Mesendoderm (in vitro differentiated cells): ENCODE measurements at regions not wholly inside any gene's neighbourhood (a gene's known extent, or its start where the extent isn't known, plus 50 kb on each side); places are given as distances from the start of the nearest gene placed in this dataset.
A peak's percentile ranks its signal among the peaks of the same experiment; 100 is the strongest.

Experiments used
- DNase-seq: peaks from one replicate; pipeline ENCODE4 v3.0.0; 2013
- H2AK5ac ChIP-seq: 2 replicates; pipeline ENCODE4 v1.6.1; 2013; ENCODE audit warnings: low read length, inconsistent platforms
- H2BK120ac ChIP-seq: 2 replicates; pipeline ENCODE4 v1.6.1; 2013; ENCODE audit warnings: low read depth, mild to moderate bottlenecking, low read length, moderate library complexity, mixed read lengths
- H2BK15ac ChIP-seq: replicated peaks from 2 replicates; pipeline ENCODE4 v1.6.1; 2013; ENCODE audit warnings: low read depth, mild to moderate bottlenecking, moderate library complexity
- H2BK5ac ChIP-seq: 2 replicates; pipeline ENCODE4 v1.6.1; 2013; ENCODE audit warnings: low read length, inconsistent platforms
- H3K18ac ChIP-seq: 2 replicates; pipeline ENCODE4 v1.6.1; 2013; ENCODE audit warnings: mild to moderate bottlenecking, low read length, mixed read lengths
- H3K23ac ChIP-seq: one replicate; pipeline ENCODE4 v1.6.1; 2013; ENCODE audit warnings: low read length
- H3K27ac ChIP-seq: 2 replicates; pipeline ENCODE4 v1.5.1; 2013; ENCODE audit warnings: low read depth, mild to moderate bottlenecking, inconsistent platforms, low read length, moderate library complexity
- H3K27me3 ChIP-seq: 2 replicates; pipeline ENCODE4 v1.6.1; 2013; ENCODE audit warnings: low read length, control low read depth, mild to moderate bottlenecking, inconsistent platforms; ENCODE audit not compliant: insufficient read depth, poor library complexity
- H3K36me3 ChIP-seq: 2 replicates; pipeline ENCODE4 v1.6.1; 2013; ENCODE audit warnings: low read length, inconsistent platforms; ENCODE audit not compliant: control insufficient read depth, insufficient read depth
- H3K4ac ChIP-seq: one replicate; pipeline ENCODE4 v1.6.1; 2013; ENCODE audit warnings: low read depth, mild to moderate bottlenecking, low read length, moderate library complexity
- H3K4me1 ChIP-seq: 2 replicates; pipeline ENCODE4 v1.6.1; 2013; ENCODE audit warnings: low read depth, low read length, inconsistent platforms; ENCODE audit not compliant: control insufficient read depth
- H3K4me2 ChIP-seq: 2 replicates; pipeline ENCODE4 v1.6.1; 2013; ENCODE audit warnings: low read length
- H3K4me3 ChIP-seq: 2 replicates; pipeline ENCODE4 v1.5.1; 2013; ENCODE audit warnings: mild to moderate bottlenecking, low read length
- H3K56ac ChIP-seq: one replicate; pipeline ENCODE4 v1.6.1; 2013; ENCODE audit warnings: low read length
- H3K79me1 ChIP-seq: 2 replicates; pipeline ENCODE4 v1.6.1; 2013; ENCODE audit warnings: low read length, inconsistent platforms
- H3K79me2 ChIP-seq: 2 replicates; pipeline ENCODE4 v1.6.1; 2013; ENCODE audit warnings: mild to moderate bottlenecking, low read length; ENCODE audit not compliant: control insufficient read depth, insufficient read depth
- H3K9ac ChIP-seq: 2 replicates; pipeline ENCODE4 v1.6.1; 2013; ENCODE audit warnings: low read length, inconsistent platforms
- H4K5ac ChIP-seq: one replicate; pipeline ENCODE4 v1.6.1; 2013; ENCODE audit warnings: low read length
- H4K8ac ChIP-seq: one replicate; pipeline ENCODE4 v1.6.1; 2013; ENCODE audit warnings: low read depth, mild to moderate bottlenecking, control low read depth, low read length, moderate library complexity
- WGBS: extraction: QIAGEN DNeasy Blood & Tissue Kit; methylation state at CpG from one replicate; pipeline ENCODE4 v1.1.7; 2013; ENCODE audit warnings: low lambda C conversion rate, missing lambda C conversion rate; ENCODE audit not compliant: insufficient coverage; ENCODE audit errors: extremely low coverage; 5-methylcytosine and 5-hydroxymethylcytosine counted together

DNA sequence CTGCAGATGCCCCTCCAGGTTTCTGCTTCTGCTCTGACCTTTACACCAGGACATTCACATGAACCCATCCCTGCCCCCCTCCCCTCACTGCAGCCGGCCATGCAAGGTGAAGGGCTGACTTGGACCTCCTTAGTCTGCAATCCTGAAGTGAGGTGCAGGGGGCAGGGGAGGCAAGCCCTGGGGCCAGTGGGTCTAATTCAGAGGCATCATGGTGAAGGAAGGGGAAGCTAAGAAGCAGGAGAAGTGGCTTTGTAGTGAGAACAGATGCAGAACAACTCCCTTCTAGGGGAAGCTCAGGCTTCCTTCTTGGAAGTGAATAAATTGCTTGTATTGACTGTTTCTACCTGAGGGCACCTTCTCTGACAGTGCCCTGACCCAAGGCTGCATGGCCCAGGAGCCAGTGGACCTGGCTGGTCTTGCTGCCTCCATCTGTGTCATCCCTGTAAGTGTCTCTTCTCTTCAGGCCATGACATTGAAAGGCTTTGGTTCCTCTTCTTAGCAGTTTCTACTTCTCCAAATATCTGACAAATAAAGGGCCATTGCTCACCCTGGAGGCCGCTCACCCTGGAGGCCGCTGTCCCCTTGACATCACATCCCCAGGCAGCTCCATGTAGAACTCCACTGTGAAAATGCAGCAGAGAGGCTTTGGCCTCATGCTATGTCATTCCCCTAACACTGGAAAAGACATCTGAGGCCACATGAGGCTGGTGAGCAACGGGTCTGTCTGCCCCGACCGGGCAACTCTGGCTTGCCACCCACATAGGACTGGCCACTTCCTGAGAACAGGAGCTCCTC, 55.3 kb downstream of the GADD45G start:
- H3K56ac ChIP-seq = no peak overlapping the region
- H3K79me1 ChIP-seq = no peaks in the 10 kb centered on the region
- H3K36me3 ChIP-seq = no peaks in the 10 kb centered on the region
- H3K18ac ChIP-seq = no peak overlapping the region
- H2AK5ac ChIP-seq = no peak overlapping the region
- H2BK15ac ChIP-seq = no peak overlapping the region
- H2BK5ac ChIP-seq = no peak overlapping the region
- DNase-seq = no peak
- H3K27me3 ChIP-seq = no peaks in the 10 kb centered on the region
- no peak overlapping the region for H3K4ac ChIP-seq
- no peak overlapping the region for H3K4me3 ChIP-seq
- no peak overlapping the region for H4K8ac ChIP-seq
- H3K23ac ChIP-seq = no peak overlapping the region
- no peak overlapping the region for H2BK120ac ChIP-seq
- no peak overlapping the region for H4K5ac ChIP-seq
- H3K79me2 ChIP-seq = no peaks in the 10 kb centered on the region
- peaks cover 3% of the 10 kb centered on the region for H3K4me1 ChIP-seq
- no CpG with 5 or more reads among the region's 6 CpGs for WGBS
- H3K4me2 ChIP-seq = no peak overlapping the region
- H3K27ac ChIP-seq = no peak overlapping the region
- no peak overlapping the region for H3K9ac ChIP-seq

GRCh38 chr9:89661391-89661949, 56.7 kb downstream of the GADD45G start:
- H3K9ac ChIP-seq = no peak overlapping the region
- H4K5ac ChIP-seq = no peak overlapping the region
- no peaks in the 10 kb centered on the region for H3K36me3 ChIP-seq
- no peaks in the 10 kb centered on the region for H3K79me2 ChIP-seq
- H3K4me1 ChIP-seq = peaks cover 3% of the 10 kb centered on the region
- H3K4ac ChIP-seq = no peak overlapping the region
- no CpG with 5 or more reads among the region's 13 CpGs for WGBS
- no peaks in the 10 kb centered on the region for H3K27me3 ChIP-seq
- H3K79me1 ChIP-seq = no peaks in the 10 kb centered on the region
- no peak overlapping the region for H3K4me2 ChIP-seq
- H2BK5ac ChIP-seq = no peak overlapping the region
- no peak overlapping the region for H2AK5ac ChIP-seq
- no peak overlapping the region for H3K23ac ChIP-seq
- no peak overlapping the region for H2BK120ac ChIP-seq
- no peak overlapping the region for H4K8ac ChIP-seq
- no peak overlapping the region for H3K56ac ChIP-seq
- H2BK15ac ChIP-seq = no peak overlapping the region
- H3K18ac ChIP-seq = no peak overlapping the region
- DNase-seq = no peak
- H3K27ac ChIP-seq = no peak overlapping the region
- H3K4me3 ChIP-seq = no peak overlapping the region

DNA sequence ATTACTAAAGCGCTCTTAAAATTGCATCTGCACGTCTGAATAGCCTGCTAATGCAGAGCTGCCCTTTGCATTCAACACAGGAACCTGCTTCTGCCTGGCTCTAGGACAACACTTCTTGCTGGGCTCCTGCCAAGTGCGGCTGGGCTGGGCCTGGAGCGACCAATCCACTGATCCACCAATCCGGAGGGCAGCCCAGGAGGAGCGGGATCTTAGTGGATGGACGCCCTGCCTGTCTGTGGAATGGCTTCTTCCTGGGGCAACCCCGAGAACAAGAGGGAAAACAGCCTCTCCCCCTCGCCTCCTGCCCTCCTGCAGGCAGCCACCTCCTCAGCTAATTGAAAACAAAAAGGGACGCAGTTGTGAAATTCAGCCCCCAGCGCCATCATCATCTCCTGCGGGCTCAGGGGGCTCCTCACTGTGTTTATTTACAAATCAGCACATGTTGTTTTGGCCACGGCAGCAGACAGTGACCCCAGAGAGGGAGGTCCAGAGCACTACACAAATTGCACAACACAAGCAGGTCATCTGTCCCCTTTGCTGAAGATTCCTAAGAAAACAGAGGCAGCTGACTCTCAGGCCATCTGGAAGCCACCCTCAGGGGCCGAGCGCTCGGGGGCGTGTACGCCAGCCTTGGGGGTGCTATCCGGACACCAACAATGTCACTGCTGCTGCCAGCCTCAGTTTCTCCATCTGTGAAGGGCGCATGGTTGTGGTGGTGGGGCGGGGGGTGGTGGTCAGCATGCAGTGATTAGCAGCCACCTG, 57.3 kb downstream of the GADD45G start:
- peaks cover 3% of the 10 kb centered on the region for H3K4me1 ChIP-seq

DNA sequence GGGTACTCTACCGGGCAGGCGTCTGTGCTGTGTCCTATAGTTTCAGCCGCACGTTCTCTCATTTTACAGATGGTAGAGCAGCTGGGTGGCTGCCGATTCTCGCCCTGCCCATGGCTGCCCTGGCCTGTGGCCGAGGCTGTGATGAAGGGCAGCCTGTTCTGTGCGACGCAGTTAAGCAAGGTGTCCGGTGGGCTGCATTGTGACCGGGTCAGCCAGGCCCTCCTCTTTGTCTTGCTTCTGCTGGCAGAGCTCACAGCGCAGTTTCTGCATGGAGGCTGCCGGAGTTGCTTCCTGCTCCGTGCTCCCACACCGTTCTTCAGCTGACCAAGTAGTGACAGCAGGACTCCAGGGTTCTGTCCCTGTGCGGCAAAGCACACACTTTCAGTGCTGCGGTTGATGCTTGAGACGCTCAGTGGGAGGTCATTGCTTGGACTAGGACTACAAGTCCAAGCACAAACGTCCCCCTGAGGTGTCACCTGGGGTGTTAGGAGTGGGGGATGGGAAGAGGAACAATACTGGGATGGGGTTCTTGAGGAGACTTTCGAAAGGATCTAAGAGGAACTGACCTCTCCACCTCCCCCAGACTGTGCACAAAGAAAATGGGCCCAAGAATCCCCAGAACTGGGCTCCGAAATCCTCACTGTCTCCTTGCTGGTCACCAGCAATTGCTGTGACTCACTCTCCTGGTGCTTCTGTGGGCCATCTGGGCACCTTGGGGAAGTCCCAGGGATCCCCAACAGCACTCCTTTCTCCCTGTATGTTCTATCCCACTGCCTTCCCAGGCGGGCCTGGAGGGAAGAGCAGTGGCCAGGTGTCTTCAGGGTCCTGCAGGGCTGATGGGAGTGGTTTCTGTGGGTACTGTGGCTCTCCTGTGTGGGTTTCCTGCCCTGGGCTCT, 58.2 kb downstream of the GADD45G start:
- Histone ChIP-seq H2BK120ac (no peak overlapping the region), H2BK5ac (no peak overlapping the region), H3K9ac (no peak overlapping the region), H3K18ac (no peak overlapping the region), H3K4me2 (no peak overlapping the region), H3K56ac (peak overlapping the region; percentile 45), H2AK5ac (no peak overlapping the region), H4K5ac (no peak overlapping the region), H3K4me1 (peaks cover 3% of the 10 kb centered on the region), H2BK15ac (no peak overlapping the region), H3K36me3 (no peaks in the 10 kb centered on the region), H3K27me3 (no peaks in the 10 kb centered on the region), H3K79me1 (no peaks in the 10 kb centered on the region), H3K23ac (no peak overlapping the region), H3K79me2 (no peaks in the 10 kb centered on the region), H3K4me3 (no peak overlapping the region), H4K8ac (no peak overlapping the region), H3K27ac (no peak overlapping the region), H3K4ac (peak overlapping the region; percentile 75)
- WGBS = no CpG with 5 or more reads among the region's 22 CpGs
- no peak for DNase-seq

More for the DNA sequence above, 57.3 kb downstream of the GADD45G start:
- H3K23ac ChIP-seq = no peak overlapping the region
- DNase-seq = peak; percentile 97
- H2AK5ac ChIP-seq = no peak overlapping the region
- peak overlapping the region; percentile 22 for H3K18ac ChIP-seq
- no peaks in the 10 kb centered on the region for H3K79me1 ChIP-seq
- H3K27me3 ChIP-seq = no peaks in the 10 kb centered on the region
- H3K4me3 ChIP-seq = no peak overlapping the region
- no CpG with 5 or more reads among the region's 21 CpGs for WGBS
- no peak overlapping the region for H3K9ac ChIP-seq
- H2BK15ac ChIP-seq = no peak overlapping the region
- no peak overlapping the region for H2BK120ac ChIP-seq
- no peaks in the 10 kb centered on the region for H3K79me2 ChIP-seq
- H3K27ac ChIP-seq = no peak overlapping the region
- H3K4me2 ChIP-seq = no peak overlapping the region
- peak overlapping the region; percentile 75 for H3K4ac ChIP-seq
- no peak overlapping the region for H4K5ac ChIP-seq
- no peak overlapping the region for H4K8ac ChIP-seq
- peak overlapping the region; percentile 8 for H3K56ac ChIP-seq
- no peak overlapping the region for H2BK5ac ChIP-seq
- no peaks in the 10 kb centered on the region for H3K36me3 ChIP-seq

GRCh38 chr9:89663614-89663970, 58.8 kb downstream of the GADD45G start:
- H3K79me1 ChIP-seq = no peaks in the 10 kb centered on the region
- no peak overlapping the region for H2AK5ac ChIP-seq
- no peak overlapping the region for H2BK15ac ChIP-seq
- H3K4me3 ChIP-seq = no peak overlapping the region
- no peak overlapping the region for H4K5ac ChIP-seq
- H3K56ac ChIP-seq = no peak overlapping the region
- H3K27me3 ChIP-seq = no peaks in the 10 kb centered on the region
- H3K18ac ChIP-seq = no peak overlapping the region
- no peaks in the 10 kb centered on the region for H3K36me3 ChIP-seq
- H2BK5ac ChIP-seq = no peak overlapping the region
- H2BK120ac ChIP-seq = no peak overlapping the region
- H4K8ac ChIP-seq = no peak overlapping the region
- no peak overlapping the region for H3K4ac ChIP-seq
- no CpG with 5 or more reads among the region's 3 CpGs for WGBS
- no peaks in the 10 kb centered on the region for H3K79me2 ChIP-seq
- H3K4me2 ChIP-seq = no peak overlapping the region
- H3K9ac ChIP-seq = no peak overlapping the region
- no peak overlapping the region for H3K27ac ChIP-seq
- H3K23ac ChIP-seq = no peak overlapping the region
- H3K4me1 ChIP-seq = peaks cover 3% of the 10 kb centered on the region
- DNase-seq = no peak
